ENCODE measurements at regions not wholly inside any gene's neighbourhood (a gene's known extent, or its start where the extent isn't known, plus 50 kb on each side); places are given as distances from the start of the nearest gene placed in this dataset.

GRCh38 chr6:21893793-21894192 is 300.2 kb downstream of the SOX4 start:
- DNase-seq = no peak

- no peak for DNase-seq
These were observed 302.0 kb downstream of the SOX4 start for GRCh38 chr6:21895555-21895954.

GRCh38 chr6:21898107-21898796 is 304.7 kb downstream of the SOX4 start:
- DNase-seq = no peak

- DNase-seq = no peak
These were observed 306.2 kb downstream of the SOX4 start for GRCh38 chr6:21899708-21900107.

GRCh38 chr6:21900730-21901129 is 307.2 kb downstream of the SOX4 start:
- no peak for DNase-seq

GRCh38 chr6:21902628-21903169 is 309.1 kb downstream of the SOX4 start:
- no peak for DNase-seq

GRCh38 chr6:21905531-21905930 is 312.0 kb downstream of the SOX4 start:
- DNase-seq = no peak

- no peak for DNase-seq
These were observed 313.3 kb downstream of the SOX4 start for GRCh38 chr6:21906826-21907225.

GRCh38 chr6:21907291-21907690 is 313.7 kb downstream of the SOX4 start:
- DNase-seq = no peak

GRCh38 chr6:21908161-21908848 is 314.8 kb downstream of the SOX4 start:
- no peak for DNase-seq

GRCh38 chr6:21909321-21909720 is 315.8 kb downstream of the SOX4 start:
- no peak for DNase-seq

- no peak for DNase-seq
These were observed 317.7 kb downstream of the SOX4 start for GRCh38 chr6:21911208-21911607.

GRCh38 chr6:21912151-21912832 is 318.7 kb downstream of the SOX4 start:
- DNase-seq = no peak

- peak; percentile 46 for DNase-seq
These were observed 320.8 kb downstream of the SOX4 start for GRCh38 chr6:21914121-21914973.

- no peak for DNase-seq
These were observed 322.2 kb downstream of the SOX4 start for GRCh38 chr6:21915707-21916260.

GRCh38 chr6:21918041-21918440 is 324.5 kb downstream of the SOX4 start:
- DNase-seq = no peak

GRCh38 chr6:21918666-21919065 is 325.1 kb downstream of the SOX4 start:
- DNase-seq = no peak

- DNase-seq = no peak
These were observed 328.5 kb downstream of the SOX4 start for GRCh38 chr6:21922086-21922485.

- DNase-seq = no peak
These were observed 330.5 kb downstream of the SOX4 start for GRCh38 chr6:21924002-21924401.

GRCh38 chr6:21928827-21929226 is 335.3 kb downstream of the SOX4 start:
- no peak for DNase-seq

- no peak for DNase-seq
These were observed 338.2 kb downstream of the SOX4 start for GRCh38 chr6:21931641-21932335.

- DNase-seq = no peak
These were observed 339.8 kb downstream of the SOX4 start for GRCh38 chr6:21933351-21933750.
